ENCODE measurements at regions not wholly inside any gene's neighbourhood (a gene's known extent, or its start where the extent isn't known, plus 50 kb on each side); places are given as distances from the start of the nearest gene placed in this dataset.
"Not testable (repeated sequence)": the region's sequence is repeated elsewhere in the genome, so short reads cannot be mapped to it uniquely, and the experiment has no call there.

DNA sequence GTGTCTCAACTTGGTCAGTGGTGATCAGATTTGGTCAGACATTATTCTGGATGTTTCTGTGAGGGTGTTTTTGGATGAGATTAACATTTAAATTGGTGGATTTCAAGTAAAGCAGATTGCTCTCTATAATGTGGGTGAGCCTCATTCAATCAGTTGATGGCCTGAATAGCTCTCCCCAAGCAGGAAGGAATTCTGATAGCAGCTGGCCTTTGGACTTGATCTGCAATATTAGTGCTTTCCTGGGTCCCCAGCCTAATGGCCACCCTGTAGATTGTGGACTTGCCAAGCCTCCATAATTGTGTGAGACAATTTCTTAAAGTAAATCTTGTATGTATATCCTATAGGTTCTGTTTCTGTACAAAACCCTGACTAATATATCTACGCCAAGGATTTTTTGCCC lies 153.9 kb upstream of the TBL1XR1 start:
- H3K4me3 ChIP-seq (ENCODE audit: low read length): no peak overlapping the region
- no peak for DNase-seq (ENCODE audit: low read depth, low spot score)

DNA sequence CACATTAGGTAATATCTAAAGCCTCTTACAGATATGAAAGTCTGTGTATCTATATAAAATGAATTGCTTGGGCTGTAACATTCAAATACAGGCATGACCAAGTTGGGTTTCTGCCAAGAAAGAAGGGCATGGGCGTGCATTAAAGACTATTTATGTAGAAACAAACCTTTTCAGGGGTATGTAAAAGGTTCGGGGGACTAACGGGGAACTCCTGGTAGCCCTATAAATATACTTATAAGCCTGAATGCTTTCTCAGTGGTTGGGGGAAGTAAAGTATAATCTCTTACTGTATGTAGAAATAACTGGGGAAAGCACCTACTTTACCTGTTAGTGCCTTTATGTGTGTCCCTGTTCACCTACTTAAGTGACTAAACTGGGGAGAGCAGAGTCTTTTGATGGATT lies 154.5 kb upstream of the TBL1XR1 start:
- no peak for DNase-seq (ENCODE audit: low read depth, low spot score)
- H3K4me3 ChIP-seq (ENCODE audit: low read length): no peak overlapping the region

GRCh38 chr3:177352424-177352823 lies 155.1 kb upstream of the TBL1XR1 start:
- no peak overlapping the region for H3K4me3 ChIP-seq (ENCODE audit: low read length)
- no peak for DNase-seq (ENCODE audit: low read depth, low spot score)

DNA sequence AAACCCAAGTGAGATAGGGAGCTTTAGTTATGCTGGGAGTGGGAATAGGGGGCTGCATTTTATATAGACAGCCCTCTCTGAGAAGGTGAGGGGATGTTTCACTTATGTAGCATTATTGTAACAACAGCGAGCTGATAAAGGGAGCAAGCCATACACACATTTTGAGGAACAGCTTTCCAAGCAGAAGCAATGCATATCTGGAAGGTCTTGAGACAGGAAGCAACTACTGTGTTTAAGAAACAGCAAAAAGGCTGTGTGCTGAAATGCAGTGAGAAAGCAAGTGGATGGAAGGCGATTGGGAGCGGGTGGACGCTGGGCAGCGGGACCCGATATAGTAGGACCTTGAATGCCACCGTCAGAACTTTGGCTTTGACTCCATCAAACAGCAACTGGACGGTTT lies 155.9 kb upstream of the TBL1XR1 start:
- no peak overlapping the region for H3K4me3 ChIP-seq (ENCODE audit: low read length)
- no peak for DNase-seq (ENCODE audit: low read depth, low spot score)

GRCh38 chr3:177353879-177354278 lies 156.6 kb upstream of the TBL1XR1 start:
- not testable (repeated sequence) for H3K4me3 ChIP-seq (ENCODE audit: low read length)

DNA sequence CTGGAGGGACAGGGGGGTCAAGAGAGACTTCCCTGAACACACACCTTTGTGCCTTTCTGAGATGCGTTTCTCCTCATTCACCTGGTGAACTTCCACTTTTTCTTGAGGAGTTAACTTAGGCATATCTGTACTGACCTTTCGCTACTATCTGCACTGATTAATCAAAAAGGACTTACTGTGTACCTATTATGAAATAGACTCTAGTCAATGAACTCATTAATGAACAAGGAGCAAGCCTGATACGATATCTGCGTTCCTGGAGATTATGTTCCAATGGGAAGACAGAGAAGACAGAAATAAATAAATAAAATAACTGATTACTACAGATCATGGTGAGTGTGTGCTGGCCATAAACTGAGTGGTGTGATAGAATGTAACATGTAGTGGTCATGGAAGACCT lies 157.2 kb upstream of the TBL1XR1 start:
- no peak for DNase-seq (ENCODE audit: low read depth, low spot score)

More at GRCh38 chr3:177353879-177354278, 156.6 kb upstream of the TBL1XR1 start:
- not testable (repeated sequence) for DNase-seq (ENCODE audit: low read depth, low spot score)

DNA sequence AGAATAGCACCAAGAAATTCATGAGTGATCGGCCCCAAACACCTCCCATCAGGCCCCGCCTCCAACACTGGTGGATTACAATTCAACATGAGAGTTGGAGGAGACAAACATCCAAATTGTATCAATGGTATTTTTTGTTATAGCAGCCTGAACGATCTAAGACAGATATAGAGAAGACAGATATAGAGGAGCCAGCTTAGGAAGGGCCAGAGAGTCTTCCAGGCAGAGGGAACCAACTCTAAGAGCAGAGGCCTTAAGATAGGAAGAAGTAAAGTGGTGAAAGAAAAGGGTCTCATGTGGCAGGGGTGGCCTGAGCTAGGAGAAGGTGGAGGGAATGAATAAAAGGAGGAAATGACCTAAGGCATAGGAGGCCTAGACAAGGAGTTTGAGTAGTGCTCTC lies 158.8 kb upstream of the TBL1XR1 start:
- H3K4me3 ChIP-seq (ENCODE audit: low read length): no peak overlapping the region
- DNase-seq (ENCODE audit: low read depth, low spot score): no peak

More for the DNA sequence above, 157.2 kb upstream of the TBL1XR1 start:
- H3K4me3 ChIP-seq (ENCODE audit: low read length): no peak overlapping the region

- DNase-seq (ENCODE audit: low read depth, low spot score): no peak
- no peak overlapping the region for H3K4me3 ChIP-seq (ENCODE audit: low read length)
These were observed 159.7 kb upstream of the TBL1XR1 start for GRCh38 chr3:177356952-177357351.

- H3K4me3 ChIP-seq (ENCODE audit: low read length): peak overlapping the region; percentile 53
- peak; percentile 67 for DNase-seq (ENCODE audit: low read depth, low spot score)
These were observed 160.2 kb upstream of the TBL1XR1 start for GRCh38 chr3:177357352-177358090.

- H3K4me3 ChIP-seq (ENCODE audit: low read length): peak overlapping the region; percentile 53
- peak; percentile 77 for DNase-seq (ENCODE audit: low read depth, low spot score)
These were observed 161.1 kb upstream of the TBL1XR1 start for GRCh38 chr3:177358091-177358976.

DNA sequence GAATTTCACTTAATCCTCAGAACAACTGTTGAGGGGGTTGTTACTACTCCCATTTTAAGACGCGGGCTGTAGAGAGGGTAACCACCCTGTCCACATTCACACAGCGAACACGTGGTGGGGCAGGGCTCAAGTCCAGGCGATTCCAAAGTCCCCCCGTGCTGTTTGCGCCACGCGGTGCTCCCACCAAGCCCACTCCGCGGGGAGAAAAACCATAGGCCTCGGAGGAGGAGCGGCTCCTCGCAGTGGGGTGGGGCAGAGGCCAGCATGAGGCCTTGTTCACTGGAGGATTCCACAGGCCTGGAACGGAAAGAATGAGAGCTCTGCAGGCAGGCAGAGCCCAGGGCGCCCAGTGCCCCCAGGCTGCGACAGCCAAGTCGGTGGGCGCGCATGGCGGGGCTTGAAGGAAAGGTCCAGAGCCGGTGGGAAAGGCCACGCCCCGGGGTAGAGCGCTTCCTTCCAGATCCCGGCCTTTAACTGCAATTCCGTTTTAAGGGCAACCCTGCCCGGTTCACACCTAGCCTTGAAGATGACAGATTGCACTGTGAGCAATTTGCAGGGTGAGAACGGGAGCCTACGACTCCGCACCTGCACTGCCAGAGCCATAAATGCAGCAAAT lies 161.8 kb upstream of the TBL1XR1 start:
- peak; percentile 69 for DNase-seq (ENCODE audit: low read depth, low spot score)
- H3K4me3 ChIP-seq (ENCODE audit: low read length): peak overlapping the region; percentile 53

DNA sequence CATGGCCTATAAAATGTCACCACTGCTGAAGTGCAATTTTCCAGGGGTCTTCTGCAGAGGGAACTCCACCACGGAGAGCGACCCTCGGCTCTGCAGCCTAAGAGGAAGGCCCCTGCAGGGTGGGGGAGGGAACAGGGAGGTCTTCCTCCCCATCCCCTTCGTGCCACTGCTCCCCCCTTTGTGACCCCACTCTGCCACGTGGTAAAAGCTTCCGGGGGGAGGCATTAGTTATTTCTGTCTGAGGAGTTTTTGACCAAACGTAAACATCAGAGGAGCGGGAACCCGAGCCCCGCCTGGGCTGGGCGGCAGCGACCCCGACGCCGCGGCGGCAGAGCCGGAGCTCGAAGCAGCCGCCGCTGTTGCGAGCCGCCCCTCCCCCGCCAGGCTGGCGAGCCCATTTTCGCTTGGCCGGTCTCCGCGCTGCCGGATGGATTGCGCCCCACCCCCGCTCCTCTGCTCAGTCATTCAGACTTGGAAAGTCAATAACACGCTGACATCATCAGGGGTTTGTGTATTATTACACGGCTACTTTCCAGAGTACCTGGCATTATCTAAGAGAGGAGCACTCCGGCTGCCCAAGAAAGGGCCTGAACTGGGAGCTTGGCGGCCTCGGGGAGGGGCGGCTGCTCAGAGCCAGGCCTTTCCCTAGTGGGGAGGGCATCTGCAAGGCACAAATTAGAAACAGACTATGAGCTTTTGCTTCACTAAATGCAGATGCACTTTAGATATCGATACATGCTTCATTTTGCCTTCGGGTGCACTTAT lies 162.5 kb upstream of the TBL1XR1 start:
- DNase-seq (ENCODE audit: low read depth, low spot score): peak; percentile 97
- H3K4me3 ChIP-seq (ENCODE audit: low read length): peak overlapping the region; percentile 61

DNA sequence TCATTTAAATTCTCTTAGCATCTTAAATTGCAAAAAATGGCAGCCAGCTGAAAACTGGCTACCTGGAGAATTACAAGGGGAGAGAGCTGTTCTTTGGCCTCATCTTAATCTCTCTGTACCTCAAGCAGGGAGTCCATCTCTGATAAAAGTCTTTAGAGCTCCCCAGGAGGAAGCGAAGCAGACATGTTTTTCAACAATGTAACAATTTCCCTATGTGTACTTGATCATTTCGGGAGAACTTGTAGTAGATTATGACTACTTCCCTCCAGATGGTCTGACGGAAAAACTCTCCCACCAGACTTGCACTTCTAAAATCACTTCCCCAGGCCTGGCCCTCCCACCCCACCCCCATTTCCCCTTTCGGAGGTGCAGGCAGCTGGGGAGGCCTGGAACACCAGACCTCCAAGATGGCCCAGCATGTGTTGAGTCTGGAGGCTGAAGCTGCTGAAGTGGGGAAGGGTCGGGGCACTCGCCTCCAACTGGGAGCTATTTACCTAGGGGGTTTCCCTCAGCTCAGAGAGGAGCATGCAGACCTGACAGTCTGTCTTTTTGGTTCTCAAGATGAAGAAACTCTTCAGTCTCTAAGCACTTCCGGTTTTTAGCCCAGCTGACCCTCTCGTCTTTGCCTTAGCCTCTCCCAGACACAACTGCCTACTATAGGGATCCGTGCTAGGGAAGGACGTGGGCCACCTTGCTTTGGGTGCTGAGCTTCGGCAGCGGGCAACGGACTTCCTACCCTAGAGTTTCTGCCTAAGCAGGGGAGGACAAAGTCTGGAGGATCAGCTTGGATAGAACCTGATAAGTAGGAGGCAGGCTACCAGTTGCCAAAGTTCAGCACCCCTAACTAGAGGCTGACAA lies 164.0 kb upstream of the TBL1XR1 start:
- no peak for DNase-seq (ENCODE audit: low read depth, low spot score)
- H3K4me3 ChIP-seq (ENCODE audit: low read length): no peak overlapping the region

DNA sequence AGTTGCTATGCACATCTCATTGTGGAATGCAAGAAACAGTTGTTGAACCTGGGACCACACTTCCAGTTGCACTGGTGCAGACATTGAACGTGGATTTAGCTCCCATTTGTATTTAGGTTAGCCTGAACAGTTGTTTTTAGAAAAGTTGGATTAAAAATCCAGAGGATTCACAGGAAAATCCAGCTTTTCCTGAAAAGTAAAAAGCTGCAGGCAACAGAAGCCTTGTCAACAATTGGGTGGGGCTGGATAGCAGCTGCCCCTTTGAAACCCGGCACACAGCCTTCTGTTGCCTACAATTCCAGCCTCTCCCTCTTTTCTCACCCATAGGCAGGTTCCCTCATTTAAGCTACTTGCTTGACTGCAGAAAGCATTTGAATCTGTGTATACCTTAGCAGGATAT lies 165.3 kb upstream of the TBL1XR1 start:
- no peak overlapping the region for H3K4me3 ChIP-seq (ENCODE audit: low read length)
- no peak for DNase-seq (ENCODE audit: low read depth, low spot score)

DNA sequence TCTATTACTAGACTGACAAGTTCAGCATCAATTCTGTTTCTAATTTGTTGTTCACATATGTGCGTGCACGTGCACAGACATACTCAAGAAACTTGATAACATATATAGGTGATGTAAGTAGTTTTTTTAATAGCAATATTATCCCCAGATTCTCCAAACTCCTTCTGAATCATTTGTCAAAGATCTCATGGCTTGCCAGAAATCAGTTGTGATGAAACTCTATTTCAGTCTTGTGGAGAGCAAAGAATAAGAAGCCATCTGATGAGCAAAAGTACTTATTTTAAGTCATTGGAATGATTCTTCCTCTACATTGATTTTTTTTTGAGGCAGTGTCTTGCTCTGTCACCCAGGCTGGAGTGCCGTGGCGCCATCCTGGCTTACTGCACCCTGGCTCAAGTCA lies 167.0 kb upstream of the TBL1XR1 start:
- no peak for DNase-seq (ENCODE audit: low read depth, low spot score)
- no peak overlapping the region for H3K4me3 ChIP-seq (ENCODE audit: low read length)

DNA sequence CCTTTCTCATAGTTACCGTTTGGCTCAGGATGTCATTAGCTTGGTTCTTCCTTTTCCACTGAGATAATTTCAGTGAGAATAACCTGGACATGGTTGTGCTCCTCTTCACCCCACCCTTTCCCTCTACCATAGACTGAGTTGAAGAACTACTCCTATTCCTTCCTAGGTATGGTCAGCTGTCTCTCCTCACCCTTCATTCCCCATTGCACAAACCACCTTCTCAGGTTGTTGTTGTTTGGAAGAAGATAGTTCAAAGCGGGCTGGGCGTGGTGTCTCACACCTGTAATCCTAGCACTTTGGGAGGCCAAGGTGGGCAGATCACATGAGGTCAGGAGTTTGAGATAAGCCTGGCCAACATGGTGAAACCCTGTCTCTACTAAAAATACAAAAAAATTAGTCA lies 168.0 kb upstream of the TBL1XR1 start:
- not testable (repeated sequence) for H3K4me3 ChIP-seq (ENCODE audit: low read length); DNase-seq (ENCODE audit: low read depth, low spot score)

DNA sequence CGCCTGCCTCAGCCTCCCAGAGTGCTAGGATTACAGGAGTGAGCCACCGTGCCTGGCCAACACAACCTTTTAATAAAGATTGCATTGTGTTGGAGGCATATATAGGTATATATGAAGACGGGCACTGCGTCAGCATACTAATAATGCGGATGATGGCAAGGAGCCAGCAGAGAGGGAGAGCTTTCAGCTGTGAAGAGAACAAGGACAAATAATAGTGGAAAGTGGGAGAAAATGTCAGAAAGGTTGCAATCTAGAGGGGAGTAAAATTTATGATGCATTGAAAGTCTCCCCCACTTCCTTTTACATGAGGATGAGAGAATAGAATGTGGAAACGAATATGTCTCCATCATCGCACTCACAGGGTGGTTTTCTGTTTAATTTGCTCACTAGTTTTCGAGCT lies 170.5 kb upstream of the TBL1XR1 start:
- no peak for DNase-seq (ENCODE audit: low read depth, low spot score)
- H3K4me3 ChIP-seq (ENCODE audit: low read length): no peak overlapping the region

DNA sequence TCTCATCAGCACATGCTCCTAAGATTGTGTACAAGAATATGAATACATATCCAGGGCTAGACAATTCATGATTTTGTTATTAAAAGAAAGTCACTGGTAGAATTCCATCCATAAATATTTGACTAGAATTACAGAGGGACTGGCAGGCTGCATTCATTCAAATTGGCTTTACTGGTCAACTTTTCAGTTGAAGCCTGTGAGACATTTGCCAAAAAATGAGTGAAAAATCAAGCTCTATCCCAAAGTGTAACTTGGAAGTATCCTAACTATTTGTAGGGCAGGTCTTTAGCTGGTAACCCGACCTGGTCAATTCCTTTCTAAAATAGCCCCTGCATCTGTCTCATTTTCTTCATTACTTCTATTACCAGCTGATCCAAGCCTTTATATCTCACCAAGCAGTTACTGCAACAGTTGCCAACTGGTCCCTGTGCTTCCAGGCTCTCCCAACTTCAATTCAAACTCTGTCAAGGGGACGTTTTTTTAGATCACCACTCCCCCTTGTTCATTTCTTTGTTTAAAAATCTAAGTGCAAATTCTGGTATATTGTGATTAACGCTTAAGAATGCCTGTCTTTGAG lies 173.1 kb upstream of the TBL1XR1 start:
- no peak overlapping the region for H3K4me3 ChIP-seq (ENCODE audit: low read length)
- no peak for DNase-seq (ENCODE audit: low read depth, low spot score)

Measured in Jurkat, Clone E6-1 (cell line).